SU-DHL-6 (cell line): ENCODE measurements at regions not wholly inside any gene's neighbourhood (a gene's known extent, or its start where the extent isn't known, plus 50 kb on each side); places are given as distances from the start of the nearest gene placed in this dataset.

ENCODE experiments used
- H2AFZ ChIP-seq: fragments of 200-600 bp; sonication (generic); 2 replicates; pipeline ENCODE4 v1.6.1; 2014; ENCODE audit warnings: low read depth, mild to moderate bottlenecking, moderate library complexity, mixed read lengths, antibody characterized with exemption, low read length; ENCODE audit not compliant: severe bottlenecking
- H3F3A ChIP-seq: fragments of 200-600 bp; shearing (Covaris generic); 2 replicates; pipeline ENCODE4 v1.6.0; 2016; ENCODE audit warnings: antibody characterized with exemption, mild to moderate bottlenecking; ENCODE audit not compliant: insufficient read depth
- H3K27ac ChIP-seq: fragments of 200-600 bp; sonication (generic); 2 replicates; pipeline ENCODE4 v1.5.1; 2016; ENCODE audit warnings: low read depth, mild to moderate bottlenecking, low read length, moderate library complexity, mixed read lengths
- H3K27me3 ChIP-seq: fragments of 200-600 bp; sonication (generic), shearing (Covaris generic); 2 replicates; pipeline ENCODE4 v1.6.0; 2014; ENCODE audit warnings: mild to moderate bottlenecking, low read length
- H3K36me3 ChIP-seq: fragments of 200-600 bp; sonication (generic); 2 replicates; pipeline ENCODE4 v1.6.1; 2014; ENCODE audit warnings: mild to moderate bottlenecking, low read length, mixed read lengths
- H3K4me2 ChIP-seq: fragments of 300-600, 200-600 bp; shearing (Covaris generic), sonication (generic); 2 replicates; pipeline ENCODE4 v1.6.0; 2014; ENCODE audit warnings: low read length, low read depth, mild to moderate bottlenecking; ENCODE audit not compliant: poor library complexity, severe bottlenecking
- H3K4me3 ChIP-seq: fragments of 200-600 bp; sonication (generic); 2 replicates; pipeline ENCODE4 v1.5.1; 2014; ENCODE audit warnings: antibody characterized with exemption, low read length, mild to moderate bottlenecking, mixed read lengths; ENCODE audit not compliant: insufficient read depth, poor library complexity, severe bottlenecking
- H3K79me2 ChIP-seq: fragments of 200-600 bp; sonication (generic); 2 replicates; pipeline ENCODE4 v1.6.1; 2014; ENCODE audit warnings: mild to moderate bottlenecking, low read length, moderate library complexity; ENCODE audit not compliant: insufficient read depth
- H3K9ac ChIP-seq: fragments of 200-600 bp; sonication (generic); 2 replicates; pipeline ENCODE4 v1.7.0; 2014; ENCODE audit warnings: mild to moderate bottlenecking, low read length
- H3K9me2 ChIP-seq: fragments of 200-600 bp; sonication (generic); replicated peaks from 2 replicates; pipeline ENCODE4 v1.6.1; 2014; ENCODE audit warnings: low read length; ENCODE audit not compliant: insufficient read depth
- H3K9me3 ChIP-seq: fragments of 200-600 bp; sonication (generic); 2 replicates; pipeline ENCODE4 v1.6.1; 2014; ENCODE audit warnings: low read length, mixed read lengths; ENCODE audit not compliant: insufficient read depth
- H4K20me1 ChIP-seq: fragments of 200-600 bp; sonication (generic); 2 replicates; pipeline ENCODE4 v1.6.1; 2014; ENCODE audit warnings: low read depth, mild to moderate bottlenecking, antibody characterized with exemption, low read length, moderate library complexity, mixed read lengths
- CTCF ChIP-seq: fragments of 200-600 bp; sonication (generic); IDR thresholded peaks from one replicate; pipeline ENCODE4 v1.5.1; 2017; ENCODE audit warnings: antibody characterized with exemption, mild to moderate bottlenecking, low read length, moderate library complexity; ENCODE audit not compliant: insufficient read depth, poor library complexity, severe bottlenecking
- EZH2phosphoT487 ChIP-seq: fragments of 200-600 bp; sonication (generic), shearing (Covaris generic); conservative IDR thresholded peaks from 2 replicates; pipeline ENCODE4 v1.6.1; 2018; ENCODE audit warnings: mild to moderate bottlenecking, antibody characterized with exemption, low read length, moderate library complexity, mixed read lengths

GRCh38 chr12:114588061-114588460 is 95.9 kb downstream of the TBX3 start:
- H3K79me2 ChIP-seq: no peaks in the 10 kb centered on the region
- H3K9ac ChIP-seq: no peak overlapping the region
- TF ChIP-seq EZH2phosphoT487 (no peak), CTCF (no peak)
- no peaks in the 10 kb centered on the region for H3K27me3 ChIP-seq
- no peak overlapping the region for H3K4me3 ChIP-seq
- H3K27ac ChIP-seq: no peak overlapping the region
- no peak overlapping the region for H2AFZ ChIP-seq
- H4K20me1 ChIP-seq: no peaks in the 10 kb centered on the region
- H3K9me2 ChIP-seq: no peaks in the 10 kb centered on the region
- no peaks in the 10 kb centered on the region for H3F3A ChIP-seq
- H3K9me3 ChIP-seq: no peaks in the 10 kb centered on the region
- no peak overlapping the region for H3K4me2 ChIP-seq
- no peaks in the 10 kb centered on the region for H3K36me3 ChIP-seq

- no peaks in the 10 kb centered on the region for H3F3A ChIP-seq
- no peak for TF ChIP-seq CTCF
- TF ChIP-seq EZH2phosphoT487: no peak
- H3K4me3 ChIP-seq: no peak overlapping the region
- no peaks in the 10 kb centered on the region for H3K9me3 ChIP-seq
- no peak overlapping the region for H3K27ac ChIP-seq
- H3K9ac ChIP-seq: no peak overlapping the region
- H3K9me2 ChIP-seq: no peaks in the 10 kb centered on the region
- no peaks in the 10 kb centered on the region for H3K36me3 ChIP-seq
- no peaks in the 10 kb centered on the region for H3K79me2 ChIP-seq
- H3K27me3 ChIP-seq: no peaks in the 10 kb centered on the region
- H3K4me2 ChIP-seq: no peak overlapping the region
- H4K20me1 ChIP-seq: no peaks in the 10 kb centered on the region
- H2AFZ ChIP-seq: no peak overlapping the region
These were observed 103.7 kb downstream of the TBX3 start for GRCh38 chr12:114580306-114580705.

DNA sequence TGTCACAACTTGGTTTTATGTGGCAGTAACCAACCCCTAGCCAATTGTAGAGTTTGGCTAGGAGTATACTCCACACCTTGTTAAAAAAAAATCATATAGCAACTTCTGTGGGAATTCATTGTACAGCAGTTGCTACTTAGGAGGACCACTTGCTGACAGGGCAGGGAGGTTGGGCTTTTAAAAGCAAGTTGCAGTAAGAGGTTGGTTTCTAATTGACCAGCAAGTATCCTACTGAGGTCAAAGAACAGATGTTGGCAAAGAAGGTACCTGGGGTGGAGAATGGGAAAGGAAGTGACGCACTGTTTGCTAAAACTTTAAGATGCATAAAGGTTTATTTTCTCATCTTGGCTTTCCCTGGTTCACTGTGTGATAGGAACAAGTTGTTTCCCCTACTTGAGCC is 104.6 kb downstream of the TBX3 start:
- TF ChIP-seq EZH2phosphoT487 (no peak), CTCF (no peak)
- Histone ChIP-seq H3K4me3 (no peak overlapping the region), H2AFZ (no peak overlapping the region), H3K27ac (no peak overlapping the region), H3K27me3 (no peaks in the 10 kb centered on the region), H3K9me3 (no peaks in the 10 kb centered on the region), H3K79me2 (no peaks in the 10 kb centered on the region), H3F3A (no peaks in the 10 kb centered on the region), H3K9ac (no peak overlapping the region), H3K4me2 (no peak overlapping the region), H3K9me2 (no peaks in the 10 kb centered on the region), H3K36me3 (no peaks in the 10 kb centered on the region), H4K20me1 (no peaks in the 10 kb centered on the region)

DNA sequence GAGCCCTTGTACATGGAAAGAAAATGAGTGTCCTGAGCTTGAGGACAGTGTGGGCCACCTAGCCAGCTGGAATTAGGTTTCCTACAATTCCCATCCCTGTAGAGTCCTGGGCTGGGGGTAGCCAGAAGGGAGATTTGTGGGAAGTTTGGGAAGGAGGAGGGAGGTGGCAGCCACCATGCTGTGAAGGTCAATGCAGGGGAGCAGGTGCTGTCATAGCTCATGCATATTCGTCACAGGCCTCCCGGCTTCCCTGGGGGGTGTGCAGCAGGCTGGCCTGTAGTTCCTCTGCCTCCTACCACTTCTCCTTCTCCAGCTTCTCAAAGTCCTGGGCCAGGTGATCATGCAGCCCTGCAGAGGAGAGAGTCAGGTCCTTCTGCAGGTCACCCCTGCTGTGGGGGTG is 121.3 kb downstream of the TBX3 start:
- Histone ChIP-seq H3K4me3 (no peak overlapping the region), H3F3A (no peaks in the 10 kb centered on the region), H3K9me2 (no peaks in the 10 kb centered on the region; the same call in 1 of the 2 replicates), H2AFZ (no peak overlapping the region), H3K9ac (no peak overlapping the region), H3K36me3 (no peaks in the 10 kb centered on the region), H3K27me3 (no peaks in the 10 kb centered on the region), H3K27ac (no peak overlapping the region), H4K20me1 (no peaks in the 10 kb centered on the region), H3K79me2 (no peaks in the 10 kb centered on the region), H3K9me3 (0 out of 2 replicates have a peak, but pooled peaks cover 5% of the 10 kb centered on the region), H3K4me2 (no peak overlapping the region)
- no peak for TF ChIP-seq EZH2phosphoT487
- TF ChIP-seq CTCF: no peak
